Activated CD8-positive, alpha-beta T cell treated with anti-CD3 and anti-CD28 coated beads for 36 hours (primary cell): ENCODE measurements at regions not wholly inside any gene's neighbourhood (a gene's known extent, or its start where the extent isn't known, plus 50 kb on each side); places are given as distances from the start of the nearest gene placed in this dataset.

ENCODE experiments used
- ATAC-seq: fragments of 200-7000 bp; cut with Tn5 transposase; one replicate; pipeline ENCODE4 v1.10.0; 2021; ENCODE audit warnings: mild to moderate bottlenecking, moderate library complexity
- CTCF ChIA-PET: fragments of 350-600 bp; sonication (Branson Sonifier 250); formaldehyde crosslinking; loops from one replicate; lab custom pipeline; 2021; ENCODE audit warnings: antibody characterized with exemption; lab: Charles Lee
- POLR2A ChIA-PET: fragments of 350-600 bp; sonication (Branson Sonifier 250); formaldehyde crosslinking; loops from one replicate; lab custom pipeline; 2021; ENCODE audit warnings: antibody characterized with exemption; lab: Charles Lee
- DNase-seq: peaks from one replicate; pipeline ENCODE4 v3.0.0-alpha.2; 2020
- H3K27ac Mint-ChIP-seq: one replicate; pipeline ENCODE4 v1.8.0; 2021; ENCODE audit warnings: mild to moderate bottlenecking, mixed read lengths
- H3K27me3 Mint-ChIP-seq: one replicate; pipeline ENCODE4 v1.8.0; 2021; ENCODE audit warnings: mixed read lengths
- H3K36me3 Mint-ChIP-seq: one replicate; pipeline ENCODE4 v1.8.0; 2021; ENCODE audit warnings: low read depth, mixed read lengths
- H3K4me1 Mint-ChIP-seq: one replicate; pipeline ENCODE4 v1.8.0; 2021; ENCODE audit warnings: low read depth, mixed read lengths
- H3K4me3 Mint-ChIP-seq: one replicate; pipeline ENCODE4 v1.8.0; 2021; ENCODE audit warnings: mild to moderate bottlenecking, moderate library complexity, mixed read lengths
- H3K9me3 Mint-ChIP-seq: one replicate; pipeline ENCODE4 v1.8.0; 2021; ENCODE audit warnings: mixed read lengths
- CTCF ChIP-seq: fragments of 200-600 bp; IDR thresholded peaks from one replicate; pipeline ENCODE4 v1.8.0; 2022; ENCODE audit warnings: antibody characterized with exemption, mild to moderate bottlenecking
- intact Hi-C: fragments of 100-400 bp; cut with micrococcal nuclease; formaldehyde crosslinking; loops from one replicate; pipeline ENCODE4 v1.10.0; 2022

GRCh38 chr9:2281031-2281802 lies 266.1 kb downstream of the SMARCA2 start:
- ATAC-seq = no peak
- DNase-seq = no peak
- no peaks in the 10 kb centered on the region for H3K27me3 Mint-ChIP-seq
- ChIA-PET CTCF (interaction anchor here (1.2 kb wide), 1 partner anchor 9 kb away, joined by 3 read pairs; no protein-coding TSS in a partner anchor), POLR2A (no interaction called here)
- no peaks in the 10 kb centered on the region for H3K36me3 Mint-ChIP-seq
- no peak overlapping the region for H3K4me3 Mint-ChIP-seq
- H3K4me1 Mint-ChIP-seq = no peaks in the 10 kb centered on the region
- no peak for TF ChIP-seq CTCF
- H3K9me3 Mint-ChIP-seq = no peaks in the 10 kb centered on the region
- intact Hi-C loops = no loop called here
- H3K27ac Mint-ChIP-seq = no peak overlapping the region

- ATAC-seq = no peak
- DNase-seq = no peak
- Mint-ChIP-seq H3K4me1 (no peaks in the 10 kb centered on the region), H3K27ac (no peak overlapping the region), H3K4me3 (no peak overlapping the region), H3K9me3 (no peaks in the 10 kb centered on the region), H3K27me3 (peaks cover 2% of the 10 kb centered on the region), H3K36me3 (no peaks in the 10 kb centered on the region)
- intact Hi-C loops = no loop called here
- TF ChIP-seq CTCF = no peak
- ChIA-PET CTCF (interaction anchor here (1.2 kb wide), 1 partner anchor 9 kb away, joined by 3 read pairs; no protein-coding TSS in a partner anchor), POLR2A (no interaction called here)
Measured at GRCh38 chr9:2281803-2282185, 266.6 kb downstream of the SMARCA2 start.

GRCh38 chr9:2284770-2285169 lies 269.6 kb downstream of the SMARCA2 start:
- DNase-seq (no peak), ATAC-seq (no peak)
- H3K9me3 Mint-ChIP-seq = no peaks in the 10 kb centered on the region
- POLR2A ChIA-PET = no interaction called here
- H3K27ac Mint-ChIP-seq = no peak overlapping the region
- TF ChIP-seq CTCF = no peak
- CTCF ChIA-PET = no interaction called here
- H3K4me1 Mint-ChIP-seq = no peaks in the 10 kb centered on the region
- H3K27me3 Mint-ChIP-seq = peaks cover 6% of the 10 kb centered on the region
- H3K36me3 Mint-ChIP-seq = no peaks in the 10 kb centered on the region
- intact Hi-C loops = no loop called here
- no peak overlapping the region for H3K4me3 Mint-ChIP-seq

GRCh38 chr9:2285416-2286332 lies 270.5 kb downstream of the SMARCA2 start:
- ChIA-PET CTCF (no interaction called here), POLR2A (no interaction called here)
- Mint-ChIP-seq H3K4me3 (no peak overlapping the region), H3K36me3 (no peaks in the 10 kb centered on the region), H3K9me3 (no peaks in the 10 kb centered on the region), H3K27ac (no peak overlapping the region), H3K4me1 (no peaks in the 10 kb centered on the region), H3K27me3 (peaks cover 6% of the 10 kb centered on the region)
- no peak for TF ChIP-seq CTCF
- DNase-seq (no peak), ATAC-seq (no peak)
- intact Hi-C loops = no loop called here

- no peak for DNase-seq
- H3K4me1 Mint-ChIP-seq = no peaks in the 10 kb centered on the region
- H3K27me3 Mint-ChIP-seq = peaks cover 8% of the 10 kb centered on the region
- no peaks in the 10 kb centered on the region for H3K36me3 Mint-ChIP-seq
- no peak overlapping the region for H3K4me3 Mint-ChIP-seq
- intact Hi-C loops = no loop called here
- H3K9me3 Mint-ChIP-seq = no peaks in the 10 kb centered on the region
- no peak for TF ChIP-seq CTCF
- ChIA-PET CTCF (no interaction called here), POLR2A (no interaction called here)
- H3K27ac Mint-ChIP-seq = no peak overlapping the region
- ATAC-seq = no peak
Measured at GRCh38 chr9:2286333-2286705, 271.2 kb downstream of the SMARCA2 start.
